ENCODE measurements at regions not wholly inside any gene's neighbourhood (a gene's known extent, or its start where the extent isn't known, plus 50 kb on each side); places are given as distances from the start of the nearest gene placed in this dataset.
"Not testable (repeated sequence)": the region's sequence is repeated elsewhere in the genome, so short reads cannot be mapped to it uniquely, and the experiment has no call there.

DNA sequence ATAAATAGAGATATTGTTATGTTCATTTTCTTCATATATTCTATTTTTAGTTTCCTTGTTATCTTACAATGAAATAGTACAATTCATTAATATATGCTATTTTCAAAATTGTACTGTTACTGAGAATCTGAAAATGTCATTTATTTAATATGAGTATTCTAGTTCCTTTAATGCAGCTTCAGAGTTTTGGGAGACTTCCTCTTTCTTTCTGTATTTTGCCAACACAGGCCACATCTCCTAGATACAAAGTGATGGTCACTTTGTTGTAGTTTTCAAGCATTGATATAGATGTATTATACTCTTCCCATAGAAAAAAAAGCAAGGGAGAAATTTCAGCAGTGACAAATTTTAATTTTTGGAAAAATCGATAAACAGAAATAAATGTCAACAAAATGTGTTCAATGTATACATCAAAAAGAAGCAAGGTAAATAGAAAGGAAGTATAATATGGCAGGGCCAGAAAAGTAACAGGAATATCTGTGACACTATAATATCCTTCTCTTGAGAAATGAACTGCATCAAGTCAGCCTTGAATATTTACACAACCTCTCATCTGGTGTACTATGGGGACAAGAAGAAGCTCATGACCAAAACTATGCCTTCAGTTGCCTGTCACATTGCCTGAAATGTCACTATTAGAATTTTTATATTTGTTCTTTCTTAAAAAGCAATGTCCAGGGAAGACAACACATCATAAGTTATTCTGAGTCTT is 396.0 kb downstream of the TBC1D32 start:
- no peak overlapping the region for H3K4me3 ChIP-seq (ENCODE audit: low read depth, low read length)
- TF ChIP-seq CTCF (IDR thresholded peaks at IDR 0.05; ENCODE audit: insufficient read depth, low read length, missing control alignments), result no peak
- CTCF ChIA-PET, result no interaction called here
- no peak for DNase-seq (ENCODE audit: low read depth, low spot score)
- POLR2A ChIA-PET, result no interaction called here

GRCh38 chr6:120935908-120936307 is 398.4 kb downstream of the TBC1D32 start:
- no peak for DNase-seq (ENCODE audit: low read depth, low spot score)
- no peak overlapping the region for H3K4me3 ChIP-seq (ENCODE audit: low read depth, low read length)
- TF ChIP-seq CTCF (IDR thresholded peaks at IDR 0.05; ENCODE audit: insufficient read depth, low read length, missing control alignments), result no peak
- ChIA-PET POLR2A (no interaction called here), CTCF (no interaction called here)

DNA sequence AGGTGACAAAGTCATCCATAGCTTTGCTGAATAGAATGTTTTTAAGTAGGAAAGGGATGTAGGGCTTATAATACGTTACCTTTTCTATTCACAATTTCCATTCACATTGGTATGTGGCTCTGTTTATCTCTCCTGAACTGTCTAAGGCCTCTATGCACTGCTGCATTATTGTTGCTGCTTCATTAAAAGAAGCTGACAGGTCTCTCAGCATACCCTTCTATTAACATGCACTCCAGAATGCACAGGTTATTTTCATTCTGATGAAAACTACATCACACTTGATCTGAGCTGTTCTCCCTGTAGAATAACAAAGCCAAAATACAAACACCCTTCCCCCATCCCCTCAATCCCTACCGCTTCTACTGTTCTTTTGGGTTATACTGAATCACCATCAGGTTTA is 399.3 kb downstream of the TBC1D32 start:
- H3K4me3 ChIP-seq (ENCODE audit: low read depth, low read length), result no peak overlapping the region
- no peak for TF ChIP-seq CTCF (IDR thresholded peaks at IDR 0.05; ENCODE audit: insufficient read depth, low read length, missing control alignments)
- ChIA-PET CTCF (no interaction called here), POLR2A (no interaction called here)
- no peak for DNase-seq (ENCODE audit: low read depth, low spot score)

DNA sequence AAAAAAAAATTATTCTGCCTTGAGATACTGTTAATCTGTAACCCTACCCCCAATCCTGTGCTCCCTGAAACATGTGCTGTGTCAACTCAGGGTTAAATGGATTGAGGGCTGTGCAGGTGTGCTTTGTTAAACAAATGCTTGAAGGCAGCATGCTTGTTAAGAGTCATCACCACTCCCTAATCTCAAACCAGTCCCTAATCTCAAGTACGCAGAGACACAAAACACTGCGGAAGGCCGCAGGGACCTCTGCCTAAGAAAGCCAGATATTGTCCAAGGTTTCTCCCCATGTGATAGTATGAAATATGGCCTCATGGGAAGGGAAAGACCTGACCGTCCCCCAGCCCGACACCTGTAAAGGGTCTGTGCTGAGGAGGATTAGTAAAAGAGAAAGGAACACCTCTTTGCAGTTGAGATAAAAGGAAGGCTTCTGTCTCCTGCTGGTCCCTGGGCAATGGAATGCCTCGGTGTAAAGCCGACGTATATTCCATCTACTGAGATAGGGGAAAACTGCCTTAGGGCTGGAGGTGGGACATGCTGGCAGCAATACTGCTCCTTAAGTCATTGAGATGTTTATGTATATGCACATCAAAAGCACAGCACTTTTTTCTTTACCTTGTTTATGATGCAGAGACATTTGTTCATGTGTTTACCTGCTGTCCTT is 402.6 kb downstream of the TBC1D32 start:
- DNase-seq (ENCODE audit: low read depth, low spot score); POLR2A ChIA-PET; CTCF ChIA-PET; H3K4me3 ChIP-seq (ENCODE audit: low read depth, low read length): not testable (repeated sequence)

- POLR2A ChIA-PET; H3K4me3 ChIP-seq (ENCODE audit: low read depth, low read length); CTCF ChIA-PET; DNase-seq (ENCODE audit: low read depth, low spot score): not testable (repeated sequence)
Observed at GRCh38 chr6:120930500-120930899, 403.8 kb downstream of the TBC1D32 start.

DNA sequence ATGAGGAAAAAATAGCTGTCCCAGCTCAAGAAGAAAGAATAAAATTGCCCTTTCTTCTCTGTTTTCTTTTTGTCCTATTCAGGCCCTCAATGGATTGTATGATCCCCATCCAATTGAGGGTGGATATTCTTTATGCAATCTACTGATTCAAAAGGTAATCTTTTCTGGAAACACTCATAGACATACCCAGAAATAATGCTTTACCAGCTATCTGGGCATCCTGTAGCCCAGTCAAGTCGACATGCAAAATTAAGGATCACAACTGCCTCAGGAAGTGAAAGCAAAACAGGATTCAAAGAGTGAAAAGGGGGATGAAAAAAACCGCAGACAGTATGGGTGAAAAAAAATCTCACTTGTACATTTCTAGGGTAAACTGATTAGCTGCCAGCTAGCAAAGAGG is 410.1 kb downstream of the TBC1D32 start:
- no peak for TF ChIP-seq CTCF (IDR thresholded peaks at IDR 0.05; ENCODE audit: insufficient read depth, low read length, missing control alignments)
- POLR2A ChIA-PET, result no interaction called here
- no peak overlapping the region for H3K4me3 ChIP-seq (ENCODE audit: low read depth, low read length)
- CTCF ChIA-PET, result no interaction called here
- no peak for DNase-seq (ENCODE audit: low read depth, low spot score)

DNA sequence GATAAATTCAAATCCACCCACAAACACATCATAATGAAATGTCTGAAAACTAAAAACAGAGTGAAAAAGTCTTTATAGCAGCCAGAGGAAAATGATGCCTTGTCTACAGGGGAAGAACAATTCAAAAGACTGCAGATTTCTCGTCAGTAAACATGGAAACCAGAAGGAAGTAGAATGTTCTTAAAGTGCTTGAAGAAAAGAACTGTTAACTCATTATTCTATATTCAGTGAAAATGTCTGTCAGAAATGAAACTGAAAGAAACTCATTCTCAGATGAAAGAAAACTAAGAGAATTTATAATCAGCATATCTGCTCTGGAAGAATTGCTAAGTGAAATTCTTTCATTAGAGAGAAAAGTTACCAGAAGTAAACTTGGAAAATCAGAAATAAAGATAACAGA is 416.1 kb downstream of the TBC1D32 start:
- DNase-seq (ENCODE audit: low read depth, low spot score), result no peak
- POLR2A ChIA-PET, result no interaction called here
- CTCF ChIA-PET, result no interaction called here
- H3K4me3 ChIP-seq (ENCODE audit: low read depth, low read length), result no peak overlapping the region
- no peak for TF ChIP-seq CTCF (IDR thresholded peaks at IDR 0.05; ENCODE audit: insufficient read depth, low read length, missing control alignments)

All from AG04449 (cell line).